Coronary artery (tissue), 2 donors: ENCODE measurements at regions not wholly inside any gene's neighbourhood (a gene's known extent, or its start where the extent isn't known, plus 50 kb on each side); places are given as distances from the start of the nearest gene placed in this dataset.

Experiments used
- DNase-seq: peaks from one replicate; pipeline ENCODE4 v3.0.0-alpha.2; 2017; ENCODE audit warnings: low spot score
- H3K27ac ChIP-seq, 2 donors: fragments of 200-600 bp; sonication (generic); one replicate each; pipeline ENCODE4 v1.5.1; 2016 to 2019
- H3K4me3 ChIP-seq: fragments of 200-600 bp; sonication (generic); 2 replicates; pipeline ENCODE4 v1.5.1; 2016; ENCODE audit warnings: mild to moderate bottlenecking, moderate library complexity
- TF ChIP-seq, protein P1 (sequence below): fragments of 200-600 bp; sonication (generic); IDR thresholded peaks from one replicate; pipeline ENCODE4 v1.5.1; 2019; ENCODE audit warnings: antibody characterized with exemption

DNA sequence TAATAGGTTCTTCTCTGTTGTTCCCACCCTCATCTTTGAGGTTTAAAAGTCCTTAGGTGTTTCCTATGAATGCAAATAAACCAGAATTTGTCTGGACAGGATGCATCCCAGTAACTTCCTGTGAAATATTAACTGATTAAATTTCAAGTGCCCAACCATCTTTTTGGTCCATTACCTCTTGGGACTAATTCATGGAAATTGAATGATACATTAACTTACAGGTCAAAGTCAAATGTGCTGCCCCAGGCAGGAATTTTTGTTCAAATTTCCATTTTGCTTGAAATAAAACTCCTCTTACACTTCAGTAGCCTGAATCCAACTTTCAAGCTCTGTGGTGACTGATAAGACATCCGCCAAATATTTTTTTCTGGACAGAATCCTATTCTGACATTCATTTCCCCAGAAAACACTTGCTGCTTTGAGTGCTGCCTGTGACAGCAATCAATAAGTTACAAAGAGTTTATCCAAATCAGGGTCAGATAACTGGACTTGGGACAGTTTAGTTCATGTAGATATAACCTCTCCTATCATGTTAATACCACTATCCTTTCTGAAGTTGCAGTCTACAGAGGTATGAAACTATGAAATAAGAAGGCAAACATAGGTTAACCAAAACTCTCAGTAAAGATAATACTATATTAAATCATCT lies 383.5 kb downstream of the POM121L12 start:
- H3K4me3 ChIP-seq = no peak overlapping the region
- no peak for DNase-seq
- no peak overlapping the region for H3K27ac ChIP-seq
- TF ChIP-seq, protein P1, sequence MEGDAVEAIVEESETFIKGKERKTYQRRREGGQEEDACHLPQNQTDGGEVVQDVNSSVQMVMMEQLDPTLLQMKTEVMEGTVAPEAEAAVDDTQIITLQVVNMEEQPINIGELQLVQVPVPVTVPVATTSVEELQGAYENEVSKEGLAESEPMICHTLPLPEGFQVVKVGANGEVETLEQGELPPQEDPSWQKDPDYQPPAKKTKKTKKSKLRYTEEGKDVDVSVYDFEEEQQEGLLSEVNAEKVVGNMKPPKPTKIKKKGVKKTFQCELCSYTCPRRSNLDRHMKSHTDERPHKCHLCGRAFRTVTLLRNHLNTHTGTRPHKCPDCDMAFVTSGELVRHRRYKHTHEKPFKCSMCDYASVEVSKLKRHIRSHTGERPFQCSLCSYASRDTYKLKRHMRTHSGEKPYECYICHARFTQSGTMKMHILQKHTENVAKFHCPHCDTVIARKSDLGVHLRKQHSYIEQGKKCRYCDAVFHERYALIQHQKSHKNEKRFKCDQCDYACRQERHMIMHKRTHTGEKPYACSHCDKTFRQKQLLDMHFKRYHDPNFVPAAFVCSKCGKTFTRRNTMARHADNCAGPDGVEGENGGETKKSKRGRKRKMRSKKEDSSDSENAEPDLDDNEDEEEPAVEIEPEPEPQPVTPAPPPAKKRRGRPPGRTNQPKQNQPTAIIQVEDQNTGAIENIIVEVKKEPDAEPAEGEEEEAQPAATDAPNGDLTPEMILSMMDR = no peak

DNA sequence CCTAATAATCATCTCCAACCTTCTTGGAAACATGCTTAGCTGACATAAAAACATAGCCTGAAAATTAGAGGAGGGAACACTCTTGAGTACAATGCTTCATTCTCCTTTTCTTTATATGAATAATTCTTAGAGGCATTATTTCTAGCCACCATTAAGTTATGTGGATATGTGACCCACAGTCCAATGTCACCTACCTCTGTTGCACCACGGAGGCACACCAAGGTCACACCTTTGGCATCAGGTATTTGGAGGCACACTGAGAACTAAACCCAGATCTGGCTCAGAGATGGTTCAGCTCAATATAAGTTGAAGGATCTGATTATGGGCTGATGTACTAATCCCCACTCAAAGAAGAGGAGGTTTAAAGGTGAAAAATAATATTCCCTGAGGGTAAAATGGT lies 385.1 kb downstream of the POM121L12 start:
- Histone ChIP-seq H3K27ac (no peak overlapping the region), H3K4me3 (no peak overlapping the region)
- TF ChIP-seq, protein P1 = no peak
- DNase-seq = no peak

DNA sequence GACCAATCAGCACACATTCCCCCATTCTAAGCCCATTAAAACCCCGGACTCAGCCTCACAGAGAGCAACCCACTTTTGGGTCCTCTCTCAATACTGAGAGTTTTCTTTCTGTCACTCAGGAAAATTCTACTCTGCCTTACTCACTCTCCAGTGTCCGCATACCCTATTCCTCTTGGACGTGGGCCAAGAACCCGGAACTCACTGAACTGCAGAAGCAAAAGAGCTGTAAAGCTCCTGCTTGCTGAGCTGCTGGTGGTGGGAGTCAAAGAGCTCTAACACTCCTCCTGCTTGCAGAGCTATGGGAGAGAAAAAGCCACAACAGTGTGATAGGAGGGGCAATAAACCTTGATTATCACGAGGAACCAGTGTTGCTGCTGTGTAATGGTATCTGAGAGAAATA lies 386.9 kb downstream of the POM121L12 start:
- no peak overlapping the region for H3K27ac ChIP-seq
- DNase-seq = no peak
- no peak overlapping the region for H3K4me3 ChIP-seq
- TF ChIP-seq, protein P1 = no peak

DNA sequence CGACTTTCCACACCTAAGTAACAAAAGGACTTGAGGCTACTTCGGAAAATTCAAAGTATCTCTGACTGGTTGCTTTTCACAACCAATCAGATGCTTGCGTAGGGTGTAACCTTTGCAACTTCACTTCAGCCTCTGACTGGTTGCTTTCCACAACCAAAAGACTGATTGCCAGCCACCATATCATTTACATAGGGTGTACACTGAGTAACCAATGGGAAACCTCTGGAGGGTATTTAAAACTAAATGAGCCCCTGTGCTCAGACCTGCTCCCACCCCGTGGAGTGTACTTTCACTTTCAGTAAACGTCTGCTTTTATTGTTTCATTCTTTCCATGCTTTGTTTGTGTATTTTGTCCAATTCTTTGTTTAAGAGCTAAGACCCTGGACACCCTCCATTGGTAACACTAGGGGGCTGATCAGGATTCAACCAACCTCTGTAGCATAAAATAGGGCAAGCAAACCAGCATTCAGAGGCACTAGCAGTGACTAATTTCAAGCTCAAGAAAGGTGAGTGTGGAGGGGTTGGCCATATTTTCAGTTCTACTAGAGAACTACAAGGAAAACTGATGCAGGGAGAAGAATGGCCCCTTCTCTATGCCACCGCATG lies 390.8 kb downstream of the POM121L12 start:
- TF ChIP-seq, protein P1 = no peak
- Histone ChIP-seq H3K4me3 (no peak overlapping the region), H3K27ac (no peak overlapping the region)
- DNase-seq = no peak

DNA sequence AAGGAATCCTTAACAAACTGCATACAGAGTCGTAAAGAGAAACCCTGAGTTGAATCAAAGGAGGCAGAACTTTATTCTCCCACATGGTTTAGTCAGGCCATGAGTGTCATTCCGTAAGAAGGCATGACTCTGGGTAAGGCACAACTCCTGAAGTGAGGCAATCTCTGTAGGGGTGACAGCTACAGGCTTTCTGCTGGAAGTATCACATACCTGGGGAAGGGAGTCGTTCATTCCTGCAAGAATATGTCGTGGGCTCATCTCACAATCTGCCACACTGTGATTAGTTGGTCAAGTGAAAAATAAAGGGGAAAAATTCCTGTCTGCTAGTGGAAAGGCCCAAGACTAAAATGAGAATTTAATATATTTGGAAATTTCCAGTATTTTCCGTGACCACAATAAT lies 392.6 kb downstream of the POM121L12 start:
- Histone ChIP-seq H3K27ac (no peak overlapping the region), H3K4me3 (no peak overlapping the region)
- TF ChIP-seq, protein P1 = no peak
- no peak for DNase-seq

DNA sequence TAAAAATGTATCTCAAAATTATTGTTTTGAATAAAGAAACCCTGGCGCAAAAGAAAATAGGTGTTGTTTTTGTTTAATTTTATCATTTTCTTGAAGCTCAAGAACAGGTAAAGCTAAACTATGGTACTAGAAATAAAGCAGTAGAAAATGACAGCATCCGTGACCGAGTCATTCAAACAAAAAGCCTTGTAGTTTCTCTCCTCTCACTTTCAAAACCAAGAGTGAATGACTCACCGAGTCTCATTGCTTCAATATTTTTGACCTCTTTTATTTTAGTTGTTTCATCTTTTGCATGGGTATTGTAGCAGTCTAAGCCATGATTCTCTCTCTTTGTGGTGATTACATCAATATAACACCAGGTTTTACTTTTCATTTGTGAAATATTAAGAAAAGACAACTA lies 396.5 kb downstream of the POM121L12 start:
- TF ChIP-seq, protein P1 = no peak
- DNase-seq = no peak
- Histone ChIP-seq H3K27ac (no peak overlapping the region), H3K4me3 (no peak overlapping the region)

DNA sequence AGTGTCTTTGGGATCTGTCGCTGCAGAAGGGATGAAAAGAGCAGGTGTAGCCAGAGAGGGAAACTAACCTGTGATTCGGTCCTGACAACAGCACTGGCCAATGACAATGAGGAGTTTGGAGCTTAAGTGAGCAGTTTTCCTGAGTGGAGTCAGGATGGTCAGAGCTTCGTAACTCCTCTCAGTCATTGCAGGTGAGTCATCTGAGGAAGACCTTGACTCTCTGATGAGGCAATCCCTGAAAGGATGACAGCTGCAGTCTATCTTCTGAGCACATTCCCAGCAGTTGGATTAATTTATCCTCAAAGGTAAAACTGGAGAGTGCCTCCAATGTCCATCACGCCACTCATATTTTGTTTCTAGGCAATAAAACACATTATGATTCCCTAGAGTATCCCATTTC lies 401.9 kb downstream of the POM121L12 start:
- TF ChIP-seq, protein P1 = no peak
- Histone ChIP-seq H3K4me3 (no peak overlapping the region), H3K27ac (no peak overlapping the region)
- no peak for DNase-seq
